K562 (cell line): ENCODE measurements at regions not wholly inside any gene's neighbourhood (a gene's known extent, or its start where the extent isn't known, plus 50 kb on each side); places are given as distances from the start of the nearest gene placed in this dataset.

Source experiments
- ATF6 ChIP-seq: sonication (generic); formaldehyde crosslinking; IDR thresholded peaks from 2 replicates; pipeline ENCODE4 v1.4.0; 2020; ENCODE audit warnings: mild to moderate bottlenecking, missing genetic modification reagents
- CBX5 ChIP-seq: IDR thresholded peaks from 2 replicates; pipeline ENCODE4 v1.6.1; 2014; ENCODE audit warnings: low read depth, borderline replicate concordance
- CTCF ChIP-seq, 3 experiments: IDR thresholded peaks in 2 of 3; conservative IDR thresholded peaks in 1 of 3; 2 replicates each; pipeline ENCODE4 v1.5.1; 2011 to 2012; ENCODE audit warnings: low read length in 3 of 3, mild to moderate bottlenecking in 3 of 3, control low read depth in 2 of 3, improper control_type of control experiment in 1 of 3, inconsistent platforms in 1 of 3, low read depth in 1 of 3, mixed read lengths in 1 of 3, moderate library complexity in 1 of 3; ENCODE audit not compliant: insufficient read depth in 2 of 3
- EZH2 ChIP-seq: IDR thresholded peaks from 2 replicates; pipeline ENCODE4 v1.6.1; 2012; ENCODE audit warnings: low read depth, mild to moderate bottlenecking, inconsistent platforms, low read length, borderline replicate concordance
- HDAC6 ChIP-seq: IDR thresholded peaks from 2 replicates; pipeline ENCODE4 v1.6.1; 2012; ENCODE audit warnings: low read depth, mild to moderate bottlenecking, control low read depth, inconsistent platforms, low read length, moderate library complexity
- L3MBTL2 ChIP-seq: fragments of 450-650 bp; IDR thresholded peaks from 2 replicates; pipeline ENCODE4 v1.6.1; 2016; ENCODE audit warnings: mild to moderate bottlenecking, moderate library complexity
- MTA3 ChIP-seq: fragments of 450-650 bp; formaldehyde crosslinking; IDR thresholded peaks from 2 replicates; pipeline ENCODE4 v1.6.1; 2017; ENCODE audit warnings: mild to moderate bottlenecking, borderline replicate concordance
- SP1 ChIP-seq: sonication (generic); formaldehyde crosslinking; IDR thresholded peaks from 2 replicates; pipeline ENCODE4 v1.8.1; 2022; ENCODE audit warnings: mild to moderate bottlenecking, missing genetic modification reagents
- TARDBP ChIP-seq: fragments of 450-650 bp; IDR thresholded peaks from 2 replicates; pipeline ENCODE4 v1.6.1; 2016
- USF2 ChIP-seq: sonication (generic); formaldehyde crosslinking; IDR thresholded peaks from 2 replicates; pipeline ENCODE4 v1.5.0; 2020; ENCODE audit warnings: missing genetic modification reagents

- TF ChIP-seq CBX5 (no peak), HDAC6 (no peak), ATF6 (CRISPR knock-in tag) (no peak), MTA3 (no peak), SP1 (no peak), USF2 (CRISPR knock-in tag) (no peak), L3MBTL2 (no peak), TARDBP (no peak), CTCF (IDR thresholded peaks at IDR 0.05 in 2 of 3, conservative IDR thresholded peaks at IDR 0.05 in 1 of 3; ENCODE audit: insufficient read depth in 2 of 3, low read depth in 1 of 3, low read length in 3 of 3) (no peak), EZH2 (no peak)
Measured at GRCh38 chr2:228466851-228467250, 285.4 kb upstream of the SPHKAP start.
